ENCODE measurements at regions not wholly inside any gene's neighbourhood (a gene's known extent, or its start where the extent isn't known, plus 50 kb on each side); places are given as distances from the start of the nearest gene placed in this dataset.
"Not testable (repeated sequence)": the region's sequence is repeated elsewhere in the genome, so short reads cannot be mapped to it uniquely, and the experiment has no call there.

GRCh38 chr11:71154261-71154805, 98.0 kb downstream of the SHANK2 start:
- H3K27me3 Mint-ChIP-seq (ENCODE audit: low read depth in 3 of 3), result peaks cover 2 to 7% (median 5%) of the 10 kb centered on the region in 3 donors

GRCh38 chr11:71153005-71153390, 99.4 kb downstream of the SHANK2 start:
- no peaks in the 10 kb centered on the region for H3K4me1 Mint-ChIP-seq

More at GRCh38 chr11:71154261-71154805, 98.0 kb downstream of the SHANK2 start:
- DNase-seq, result no peak
- Mint-ChIP-seq H3K9me3 (no peaks in the 10 kb centered on the region), H3K36me3 (no peaks in the 10 kb centered on the region), H3K27ac (no peak overlapping the region), H3K4me3 (no peak overlapping the region), H3K4me1 (no peaks in the 10 kb centered on the region)

GRCh38 chr11:71152312-71153004, 99.9 kb downstream of the SHANK2 start:
- H3K36me3 Mint-ChIP-seq; H3K9me3 Mint-ChIP-seq; H3K4me1 Mint-ChIP-seq; H3K4me3 Mint-ChIP-seq; DNase-seq; H3K27me3 Mint-ChIP-seq (ENCODE audit: low read depth in 3 of 3); H3K27ac Mint-ChIP-seq: not testable (repeated sequence)

More at GRCh38 chr11:71153005-71153390, 99.4 kb downstream of the SHANK2 start:
- H3K27me3 Mint-ChIP-seq (ENCODE audit: low read depth in 3 of 3), result peaks cover 2 to 7% (median 7%) of the 10 kb centered on the region in 3 donors
- H3K4me3 Mint-ChIP-seq, result no peak overlapping the region
- H3K9me3 Mint-ChIP-seq, result no peaks in the 10 kb centered on the region
- DNase-seq, result no peak
- no peaks in the 10 kb centered on the region for H3K36me3 Mint-ChIP-seq
- H3K27ac Mint-ChIP-seq, result no peak overlapping the region

GRCh38 chr11:71151561-71151960, 100.8 kb downstream of the SHANK2 start:
- H3K27ac Mint-ChIP-seq, result no peak overlapping the region
- DNase-seq, result no peak
- no peaks in the 10 kb centered on the region for H3K9me3 Mint-ChIP-seq
- peaks cover 3 to 7% (median 7%) of the 10 kb centered on the region in 3 donors for H3K27me3 Mint-ChIP-seq (ENCODE audit: low read depth in 3 of 3)
- H3K4me1 Mint-ChIP-seq, result no peaks in the 10 kb centered on the region
- no peaks in the 10 kb centered on the region for H3K36me3 Mint-ChIP-seq
- H3K4me3 Mint-ChIP-seq, result no peak overlapping the region

- Mint-ChIP-seq H3K4me3 (no peak overlapping the region), H3K9me3 (no peaks in the 10 kb centered on the region), H3K36me3 (no peaks in the 10 kb centered on the region), H3K27me3 (ENCODE audit: low read depth in 3 of 3) (peaks cover 2 to 7% (median 7%) of the 10 kb centered on the region in 3 donors), H3K27ac (no peak overlapping the region), H3K4me1 (no peaks in the 10 kb centered on the region)
- DNase-seq, result no peak
These were observed 101.5 kb downstream of the SHANK2 start for GRCh38 chr11:71150859-71151258.

GRCh38 chr11:71148716-71149115, 103.7 kb downstream of the SHANK2 start:
- Mint-ChIP-seq H3K27me3 (ENCODE audit: low read depth in 3 of 3) (peaks cover 2 to 7% (median 2%) of the 10 kb centered on the region in 3 donors), H3K4me1 (no peaks in the 10 kb centered on the region), H3K27ac (peak overlapping the region in 1 of 6 donors; percentile 9), H3K4me3 (no peak overlapping the region), H3K9me3 (no peaks in the 10 kb centered on the region), H3K36me3 (no peaks in the 10 kb centered on the region)
- DNase-seq, result no peak

- Mint-ChIP-seq H3K4me1 (no peaks in the 10 kb centered on the region), H3K27me3 (ENCODE audit: low read depth in 3 of 3) (peaks cover 2 to 3% (median 2%) of the 10 kb centered on the region in 3 donors), H3K27ac (no peak overlapping the region), H3K4me3 (no peak overlapping the region), H3K9me3 (no peaks in the 10 kb centered on the region), H3K36me3 (no peaks in the 10 kb centered on the region)
- DNase-seq, result no peak
These were observed 105.0 kb downstream of the SHANK2 start for GRCh38 chr11:71147331-71147730.

- no peak overlapping the region for H3K4me3 Mint-ChIP-seq
- H3K36me3 Mint-ChIP-seq, result no peaks in the 10 kb centered on the region
- H3K27ac Mint-ChIP-seq, result no peak overlapping the region
- DNase-seq, result no peak
- H3K27me3 Mint-ChIP-seq (ENCODE audit: low read depth in 3 of 3), result peaks cover 2% of the 10 kb centered on the region in 3 donors
- no peaks in the 10 kb centered on the region for H3K9me3 Mint-ChIP-seq
- no peaks in the 10 kb centered on the region for H3K4me1 Mint-ChIP-seq
These were observed 105.5 kb downstream of the SHANK2 start for GRCh38 chr11:71146846-71147245.

- Mint-ChIP-seq H3K4me3 (no peak overlapping the region), H3K4me1 (no peaks in the 10 kb centered on the region), H3K9me3 (no peaks in the 10 kb centered on the region), H3K27ac (no peak overlapping the region), H3K36me3 (no peaks in the 10 kb centered on the region), H3K27me3 (ENCODE audit: low read depth in 3 of 3) (peaks cover 2% of the 10 kb centered on the region in 3 donors)
- DNase-seq, result no peak
These were observed 106.2 kb downstream of the SHANK2 start for GRCh38 chr11:71145988-71146824.

- no peaks in the 10 kb centered on the region for H3K9me3 Mint-ChIP-seq
These were observed 107.0 kb downstream of the SHANK2 start for GRCh38 chr11:71145368-71145767.

GRCh38 chr11:71144736-71145135, 107.6 kb downstream of the SHANK2 start:
- DNase-seq, result no peak
- H3K36me3 Mint-ChIP-seq, result no peaks in the 10 kb centered on the region
- no peak overlapping the region for H3K27ac Mint-ChIP-seq
- no peaks in the 10 kb centered on the region for H3K4me1 Mint-ChIP-seq
- peaks cover 2 to 4% (median 2%) of the 10 kb centered on the region in 3 donors for H3K27me3 Mint-ChIP-seq (ENCODE audit: low read depth in 3 of 3)
- no peak overlapping the region for H3K4me3 Mint-ChIP-seq
- no peaks in the 10 kb centered on the region for H3K9me3 Mint-ChIP-seq

More at GRCh38 chr11:71145368-71145767, 107.0 kb downstream of the SHANK2 start:
- no peak for DNase-seq
- H3K4me1 Mint-ChIP-seq, result no peaks in the 10 kb centered on the region
- H3K36me3 Mint-ChIP-seq, result no peaks in the 10 kb centered on the region
- H3K27ac Mint-ChIP-seq, result no peak overlapping the region
- no peak overlapping the region for H3K4me3 Mint-ChIP-seq
- H3K27me3 Mint-ChIP-seq (ENCODE audit: low read depth in 3 of 3), result peaks cover 2 to 4% (median 2%) of the 10 kb centered on the region in 3 donors

GRCh38 chr11:71144010-71144409, 108.4 kb downstream of the SHANK2 start:
- Mint-ChIP-seq H3K4me1 (no peaks in the 10 kb centered on the region), H3K27ac (no peak overlapping the region), H3K36me3 (no peaks in the 10 kb centered on the region), H3K9me3 (no peaks in the 10 kb centered on the region), H3K4me3 (no peak overlapping the region), H3K27me3 (ENCODE audit: low read depth in 3 of 3) (peaks cover 2 to 4% (median 2%) of the 10 kb centered on the region in 3 donors)
- no peak for DNase-seq

- Mint-ChIP-seq H3K4me3 (no peak overlapping the region), H3K27me3 (ENCODE audit: low read depth in 3 of 3) (peaks cover 0 to 2% (median 2%) of the 10 kb centered on the region in 3 donors), H3K9me3 (no peaks in the 10 kb centered on the region), H3K36me3 (no peaks in the 10 kb centered on the region), H3K27ac (no peak overlapping the region), H3K4me1 (no peaks in the 10 kb centered on the region)
- DNase-seq, result no peak
These were observed 112.0 kb downstream of the SHANK2 start for GRCh38 chr11:71140206-71140919.

Measured in immature natural killer cell (primary cell).